GM19324 (cell line): ENCODE measurements at regions not wholly inside any gene's neighbourhood (a gene's known extent, or its start where the extent isn't known, plus 50 kb on each side); places are given as distances from the start of the nearest gene placed in this dataset.
A peak's percentile ranks its signal among the peaks of the same experiment; 100 is the strongest.

ENCODE experiments used
- ATAC-seq: cut with Tn5 transposase; IDR thresholded peaks from one replicate; pipeline ENCODE4 v1.9.1; 2021; ENCODE audit warnings: mild to moderate bottlenecking, moderate library complexity; ENCODE audit not compliant: unreplicated experiment, low FRiP score

GRCh38 chr2:204175552-204176271, 239.1 kb downstream of the ICOS start:
- no peak for ATAC-seq

- ATAC-seq = no peak
Measured at GRCh38 chr2:204176306-204176705, 239.7 kb downstream of the ICOS start.

- ATAC-seq = no peak
Measured at GRCh38 chr2:204177251-204177976, 240.9 kb downstream of the ICOS start.

- peak; percentile 80 for ATAC-seq
Measured at GRCh38 chr2:204177977-204178522, 241.5 kb downstream of the ICOS start.

GRCh38 chr2:204180649-204181048, 244.1 kb downstream of the ICOS start:
- no peak for ATAC-seq

- ATAC-seq = no peak
Measured at GRCh38 chr2:204183608-204184007, 247.0 kb downstream of the ICOS start.

- no peak for ATAC-seq
Measured at GRCh38 chr2:204184226-204184625, 247.7 kb downstream of the ICOS start.

GRCh38 chr2:204187229-204188083, 250.9 kb downstream of the ICOS start:
- ATAC-seq = no peak

GRCh38 chr2:204191574-204191973, 255.0 kb downstream of the ICOS start:
- no peak for ATAC-seq

GRCh38 chr2:204195498-204195897, 258.9 kb downstream of the ICOS start:
- no peak for ATAC-seq

GRCh38 chr2:204197336-204198005, 260.9 kb downstream of the ICOS start:
- no peak for ATAC-seq

- ATAC-seq = no peak
Measured at GRCh38 chr2:204199357-204199756, 262.8 kb downstream of the ICOS start.

- ATAC-seq = no peak
Measured at GRCh38 chr2:204201507-204201906, 264.9 kb downstream of the ICOS start.

GRCh38 chr2:204202253-204202652, 265.7 kb downstream of the ICOS start:
- no peak for ATAC-seq

GRCh38 chr2:204203704-204204103, 267.1 kb downstream of the ICOS start:
- no peak for ATAC-seq

GRCh38 chr2:204205082-204205481, 268.5 kb downstream of the ICOS start:
- ATAC-seq = no peak

- no peak for ATAC-seq
Measured at GRCh38 chr2:204205538-204205937, 269.0 kb downstream of the ICOS start.

- no peak for ATAC-seq
Measured at GRCh38 chr2:204207866-204208265, 271.3 kb downstream of the ICOS start.

GRCh38 chr2:204213588-204213987, 277.0 kb downstream of the ICOS start:
- no peak for ATAC-seq

GRCh38 chr2:204218040-204218439, 281.5 kb downstream of the ICOS start:
- no peak for ATAC-seq
